RWPE1 (cell line): ENCODE measurements at regions not wholly inside any gene's neighbourhood (a gene's known extent, or its start where the extent isn't known, plus 50 kb on each side); places are given as distances from the start of the nearest gene placed in this dataset.

Source experiments
- CTCF ChIA-PET: fragments of 350-600 bp; sonication (Branson Sonifier 250); formaldehyde crosslinking; extraction: SDS; loops from one replicate; lab custom pipeline; 2021; lab: Yijun Ruan, JAX
- POLR2A ChIA-PET: fragments of 400-600 bp; formaldehyde crosslinking; extraction: SDS; loops from one replicate; lab custom pipeline; 2020; ENCODE audit warnings: antibody characterized with exemption; ENCODE audit not compliant: low non-redundant PET; lab: Yijun Ruan, JAX
- DNase-seq: peaks from one replicate; pipeline ENCODE4 v3.0.0; 2012; ENCODE audit warnings: low spot score
- H3K27ac ChIP-seq: fragments of 450-650 bp; 2 replicates; pipeline ENCODE4 v1.5.1; 2017
- TF ChIP-seq, protein P1 (sequence below): fragments of 450-650 bp; conservative IDR thresholded peaks from 2 replicates; pipeline ENCODE4 v1.5.1; 2017; ENCODE audit warnings: low read depth, mild to moderate bottlenecking

DNA sequence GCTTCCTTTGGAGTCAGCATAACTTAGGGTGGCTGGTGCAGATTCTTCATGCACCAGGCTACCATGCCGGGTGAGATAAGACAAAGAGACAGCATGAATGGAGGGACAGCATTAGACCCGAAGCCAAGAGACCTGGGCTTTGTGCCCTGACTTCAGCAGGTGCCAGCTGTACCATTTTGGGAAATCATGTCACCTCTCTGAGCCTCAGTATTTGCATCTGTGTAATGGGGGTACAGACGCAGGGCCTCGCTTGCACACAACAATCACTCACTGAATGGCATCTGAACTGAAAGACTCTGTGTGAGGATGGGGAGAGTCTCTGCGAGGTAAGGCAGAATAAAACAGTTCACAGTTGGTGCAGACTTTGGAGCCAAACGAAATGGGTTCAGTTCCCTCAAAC, 1053.7 kb downstream of the VRK1 start:
- TF ChIP-seq, protein P1, sequence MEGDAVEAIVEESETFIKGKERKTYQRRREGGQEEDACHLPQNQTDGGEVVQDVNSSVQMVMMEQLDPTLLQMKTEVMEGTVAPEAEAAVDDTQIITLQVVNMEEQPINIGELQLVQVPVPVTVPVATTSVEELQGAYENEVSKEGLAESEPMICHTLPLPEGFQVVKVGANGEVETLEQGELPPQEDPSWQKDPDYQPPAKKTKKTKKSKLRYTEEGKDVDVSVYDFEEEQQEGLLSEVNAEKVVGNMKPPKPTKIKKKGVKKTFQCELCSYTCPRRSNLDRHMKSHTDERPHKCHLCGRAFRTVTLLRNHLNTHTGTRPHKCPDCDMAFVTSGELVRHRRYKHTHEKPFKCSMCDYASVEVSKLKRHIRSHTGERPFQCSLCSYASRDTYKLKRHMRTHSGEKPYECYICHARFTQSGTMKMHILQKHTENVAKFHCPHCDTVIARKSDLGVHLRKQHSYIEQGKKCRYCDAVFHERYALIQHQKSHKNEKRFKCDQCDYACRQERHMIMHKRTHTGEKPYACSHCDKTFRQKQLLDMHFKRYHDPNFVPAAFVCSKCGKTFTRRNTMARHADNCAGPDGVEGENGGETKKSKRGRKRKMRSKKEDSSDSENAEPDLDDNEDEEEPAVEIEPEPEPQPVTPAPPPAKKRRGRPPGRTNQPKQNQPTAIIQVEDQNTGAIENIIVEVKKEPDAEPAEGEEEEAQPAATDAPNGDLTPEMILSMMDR: no peak
- no peak overlapping the region for H3K27ac ChIP-seq
- DNase-seq: no peak
- ChIA-PET POLR2A (no interaction called here), CTCF (no interaction called here)

- ChIA-PET POLR2A (no interaction called here), CTCF (no interaction called here)
- no peak overlapping the region for H3K27ac ChIP-seq
- no peak for DNase-seq
- TF ChIP-seq, protein P1: no peak
Measured at GRCh38 chr14:97851428-97851995, 1054.3 kb downstream of the VRK1 start.

DNA sequence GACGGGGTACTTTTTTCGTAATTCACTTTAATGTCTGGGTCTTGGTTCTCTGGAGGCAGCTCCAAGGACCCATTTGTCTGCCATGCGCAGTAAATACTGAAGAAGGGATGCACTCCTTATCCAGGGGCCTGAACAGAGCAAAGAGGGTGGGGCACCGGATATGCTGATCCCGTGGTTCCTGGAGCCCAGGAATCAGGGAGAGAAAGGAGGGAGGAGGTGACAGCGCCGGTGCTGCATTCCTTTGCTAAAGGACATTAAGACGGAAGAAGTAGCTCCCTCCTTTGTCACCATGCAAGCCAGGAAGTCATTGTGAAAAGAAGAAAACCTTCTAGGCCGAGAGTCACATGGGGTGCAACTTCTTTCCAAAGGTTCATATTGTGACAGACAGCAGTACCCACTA, 1057.7 kb downstream of the VRK1 start:
- POLR2A ChIA-PET: no interaction called here

GRCh38 chr14:97866195-97866594, 1069.0 kb downstream of the VRK1 start:
- H3K27ac ChIP-seq: no peak overlapping the region
- DNase-seq: no peak
- POLR2A ChIA-PET: no interaction called here
- CTCF ChIA-PET: no interaction called here
- TF ChIP-seq, protein P1: no peak

More for the DNA sequence above, 1057.7 kb downstream of the VRK1 start:
- TF ChIP-seq, protein P1: no peak
- H3K27ac ChIP-seq: no peak overlapping the region
- CTCF ChIA-PET: interaction anchor here (0.8 kb wide), 1 partner anchor 721 kb away, joined by 3 read pairs; no protein-coding TSS in a partner anchor
- DNase-seq: no peak

- DNase-seq: no peak
- POLR2A ChIA-PET: no interaction called here
- no peak overlapping the region for H3K27ac ChIP-seq
- CTCF ChIA-PET: no interaction called here
- TF ChIP-seq, protein P1: no peak
Measured at GRCh38 chr14:97866664-97867063, 1069.5 kb downstream of the VRK1 start.

GRCh38 chr14:97873291-97873690, 1076.1 kb downstream of the VRK1 start:
- TF ChIP-seq, protein P1: no peak
- no peak for DNase-seq
- POLR2A ChIA-PET: no interaction called here
- CTCF ChIA-PET: no interaction called here
- H3K27ac ChIP-seq: no peak overlapping the region

GRCh38 chr14:97874394-97874793, 1077.2 kb downstream of the VRK1 start:
- DNase-seq: no peak
- ChIA-PET CTCF (no interaction called here), POLR2A (no interaction called here)
- H3K27ac ChIP-seq: no peak overlapping the region
- TF ChIP-seq, protein P1: no peak
